ENCODE measurements at regions not wholly inside any gene's neighbourhood (a gene's known extent, or its start where the extent isn't known, plus 50 kb on each side); places are given as distances from the start of the nearest gene placed in this dataset.
"Not testable (repeated sequence)": the region's sequence is repeated elsewhere in the genome, so short reads cannot be mapped to it uniquely, and the experiment has no call there.

GRCh38 chr1:73475316-73475870, 722.6 kb downstream of the LRRIQ3 start:
- DNase-seq = peak; percentile 26

- no peak for DNase-seq
Observed at GRCh38 chr1:73472810-73473209, 725.2 kb downstream of the LRRIQ3 start.

- no peak for DNase-seq
Observed at GRCh38 chr1:73467731-73468130, 730.2 kb downstream of the LRRIQ3 start.

- peak; percentile 73 for DNase-seq
Observed at GRCh38 chr1:73463873-73464272, 734.1 kb downstream of the LRRIQ3 start.

GRCh38 chr1:73452522-73452921, 745.5 kb downstream of the LRRIQ3 start:
- no peak for DNase-seq

- DNase-seq = not testable (repeated sequence)
Observed at GRCh38 chr1:73450668-73451067, 747.3 kb downstream of the LRRIQ3 start.

- DNase-seq = peak; percentile 4
Observed at GRCh38 chr1:73411479-73411878, 786.5 kb downstream of the LRRIQ3 start.

- DNase-seq = no peak
Observed at GRCh38 chr1:73401666-73402065, 796.3 kb downstream of the LRRIQ3 start.

- no peak for DNase-seq
Observed at GRCh38 chr1:73382966-73383365, 815.0 kb downstream of the LRRIQ3 start.

GRCh38 chr1:73366734-73367413, 831.1 kb downstream of the LRRIQ3 start:
- no peak for DNase-seq

- DNase-seq = no peak
Observed at GRCh38 chr1:73359001-73359400, 839.0 kb downstream of the LRRIQ3 start.

- DNase-seq = no peak
Observed at GRCh38 chr1:73356485-73356884, 841.5 kb downstream of the LRRIQ3 start.

GRCh38 chr1:73343947-73344346, 854.0 kb downstream of the LRRIQ3 start:
- no peak for DNase-seq

GRCh38 chr1:73333847-73334503, 864.0 kb downstream of the LRRIQ3 start:
- DNase-seq = no peak

- DNase-seq = no peak
Observed at GRCh38 chr1:73331726-73332125, 866.2 kb downstream of the LRRIQ3 start.

- no peak for DNase-seq
Observed at GRCh38 chr1:73327998-73328397, 870.0 kb downstream of the LRRIQ3 start.

GRCh38 chr1:73327180-73327793, 870.7 kb downstream of the LRRIQ3 start:
- DNase-seq = no peak

GRCh38 chr1:73326663-73327062, 871.3 kb downstream of the LRRIQ3 start:
- DNase-seq = no peak

- DNase-seq = peak; percentile 39
Observed at GRCh38 chr1:73310797-73311381, 887.1 kb downstream of the LRRIQ3 start.

GRCh38 chr1:73306899-73307555, 890.9 kb downstream of the LRRIQ3 start:
- no peak for DNase-seq

GRCh38 chr1:73273886-73274285, 924.1 kb downstream of the LRRIQ3 start:
- DNase-seq = no peak

- not testable (repeated sequence) for DNase-seq
Observed at GRCh38 chr1:73245196-73245595, 952.8 kb downstream of the LRRIQ3 start.

Data from tongue (tissue), 1 donor.